ENCODE measurements at regions not wholly inside any gene's neighbourhood (a gene's known extent, or its start where the extent isn't known, plus 50 kb on each side); places are given as distances from the start of the nearest gene placed in this dataset.

- no peak overlapping the region for H2AFZ ChIP-seq (ENCODE audit: low read depth, low read length)
- H3K27ac ChIP-seq (ENCODE audit: insufficient read depth, low read depth, low read length): no peak overlapping the region
- H3K9me3 ChIP-seq (replicated peaks; ENCODE audit: control insufficient read depth, insufficient read depth, low read length): no peaks in the 10 kb centered on the region
- H3K9ac ChIP-seq (replicated peaks; ENCODE audit: extremely low read depth, insufficient read depth, low read length): no peak overlapping the region
- no peak overlapping the region for H3K4me3 ChIP-seq (replicated peaks in 1 of 3; ENCODE audit: insufficient read depth in 1 of 3, low read depth in 1 of 3, low read length in 3 of 3)
- ChIA-PET CTCF (no interaction called here), POLR2A (no interaction called here)
- no peaks in the 10 kb centered on the region for H3K79me2 ChIP-seq (ENCODE audit: control insufficient read depth, insufficient read depth, low read length)
- no peaks in the 10 kb centered on the region for H3K4me1 ChIP-seq (ENCODE audit: control insufficient read depth, extremely low read depth, insufficient read depth, low read length)
- intact Hi-C loops (cut with micrococcal nuclease) (no loop called here), dilution Hi-C loops (cut with MboI; ENCODE audit: extremely low pct_ligation_motif_present, low sequenced_read_pairs) (no loop called here)
- FAIRE-seq: no peak
- no TSS peak for BruUV-seq (replicated peaks)
- no peaks in the 10 kb centered on the region for H3K27me3 ChIP-seq (ENCODE audit: control insufficient read depth in 2 of 2, insufficient read depth in 2 of 2, low read length in 2 of 2)
- H4K20me1 ChIP-seq (replicated peaks; ENCODE audit: control insufficient read depth, extremely low read depth, insufficient read depth, low read length): no peaks in the 10 kb centered on the region
- no peaks in the 10 kb centered on the region for H3K36me3 ChIP-seq (ENCODE audit: control insufficient read depth in 2 of 2, extremely low read depth in 1 of 2, insufficient read depth in 2 of 2, low read length in 2 of 2)
- H3K9me1 ChIP-seq (replicated peaks; ENCODE audit: control insufficient read depth, extremely low read depth, insufficient read depth, low read length): no peaks in the 10 kb centered on the region
- DNase-seq (ENCODE audit: low read depth, low spot score): no peak
- TF ChIP-seq POLR2A (IDR thresholded peaks at IDR 0.05; ENCODE audit: low read depth, low read length): no peak
- TF ChIP-seq, protein P1, sequence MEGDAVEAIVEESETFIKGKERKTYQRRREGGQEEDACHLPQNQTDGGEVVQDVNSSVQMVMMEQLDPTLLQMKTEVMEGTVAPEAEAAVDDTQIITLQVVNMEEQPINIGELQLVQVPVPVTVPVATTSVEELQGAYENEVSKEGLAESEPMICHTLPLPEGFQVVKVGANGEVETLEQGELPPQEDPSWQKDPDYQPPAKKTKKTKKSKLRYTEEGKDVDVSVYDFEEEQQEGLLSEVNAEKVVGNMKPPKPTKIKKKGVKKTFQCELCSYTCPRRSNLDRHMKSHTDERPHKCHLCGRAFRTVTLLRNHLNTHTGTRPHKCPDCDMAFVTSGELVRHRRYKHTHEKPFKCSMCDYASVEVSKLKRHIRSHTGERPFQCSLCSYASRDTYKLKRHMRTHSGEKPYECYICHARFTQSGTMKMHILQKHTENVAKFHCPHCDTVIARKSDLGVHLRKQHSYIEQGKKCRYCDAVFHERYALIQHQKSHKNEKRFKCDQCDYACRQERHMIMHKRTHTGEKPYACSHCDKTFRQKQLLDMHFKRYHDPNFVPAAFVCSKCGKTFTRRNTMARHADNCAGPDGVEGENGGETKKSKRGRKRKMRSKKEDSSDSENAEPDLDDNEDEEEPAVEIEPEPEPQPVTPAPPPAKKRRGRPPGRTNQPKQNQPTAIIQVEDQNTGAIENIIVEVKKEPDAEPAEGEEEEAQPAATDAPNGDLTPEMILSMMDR (IDR thresholded peaks at IDR 0.05; ENCODE audit: extremely low read depth in 1 of 2, insufficient read depth in 1 of 2, low read depth in 1 of 2, low read length in 2 of 2): no peak
- no peak for TF ChIP-seq EZH2 (IDR thresholded peaks at IDR 0.05; ENCODE audit: borderline replicate concordance, low read depth, low read length, severe bottlenecking)
- H3K4me2 ChIP-seq (ENCODE audit: insufficient read depth, low read length): no peak overlapping the region
Measured at GRCh38 chr5:89003563-89004036, 120.6 kb upstream of the MEF2C start.

- Histone ChIP-seq H3K4me2 (ENCODE audit: insufficient read depth, low read length) (no peak overlapping the region), H3K79me2 (ENCODE audit: control insufficient read depth, insufficient read depth, low read length) (no peaks in the 10 kb centered on the region), H3K36me3 (ENCODE audit: control insufficient read depth in 2 of 2, extremely low read depth in 1 of 2, insufficient read depth in 2 of 2, low read length in 2 of 2) (no peaks in the 10 kb centered on the region), H3K9ac (replicated peaks; ENCODE audit: extremely low read depth, insufficient read depth, low read length) (no peak overlapping the region), H3K27ac (ENCODE audit: insufficient read depth, low read depth, low read length) (no peak overlapping the region), H3K27me3 (ENCODE audit: control insufficient read depth in 2 of 2, insufficient read depth in 2 of 2, low read length in 2 of 2) (no peaks in the 10 kb centered on the region), H3K9me3 (replicated peaks; ENCODE audit: control insufficient read depth, insufficient read depth, low read length) (no peaks in the 10 kb centered on the region), H3K4me1 (ENCODE audit: control insufficient read depth, extremely low read depth, insufficient read depth, low read length) (no peaks in the 10 kb centered on the region), H2AFZ (ENCODE audit: low read depth, low read length) (no peak overlapping the region), H3K9me1 (replicated peaks; ENCODE audit: control insufficient read depth, extremely low read depth, insufficient read depth, low read length) (no peaks in the 10 kb centered on the region), H4K20me1 (replicated peaks; ENCODE audit: control insufficient read depth, extremely low read depth, insufficient read depth, low read length) (no peaks in the 10 kb centered on the region), H3K4me3 (replicated peaks in 1 of 3; ENCODE audit: insufficient read depth in 1 of 3, low read depth in 1 of 3, low read length in 3 of 3) (no peak overlapping the region)
- POLR2A ChIA-PET: no interaction called here
- BruUV-seq (replicated peaks): no TSS peak
- intact Hi-C loops (cut with micrococcal nuclease) (no loop called here), dilution Hi-C loops (cut with MboI; ENCODE audit: extremely low pct_ligation_motif_present, low sequenced_read_pairs) (no loop called here)
- no peak for DNase-seq (ENCODE audit: low read depth, low spot score)
- CTCF ChIA-PET: no interaction called here
- no peak for TF ChIP-seq EZH2 (IDR thresholded peaks at IDR 0.05; ENCODE audit: borderline replicate concordance, low read depth, low read length, severe bottlenecking)
- no peak for TF ChIP-seq FOS (IDR thresholded peaks at IDR 0.05; ENCODE audit: borderline replicate concordance, insufficient read depth, low read length)
- no peak for TF ChIP-seq MYC (IDR thresholded peaks at IDR 0.05; ENCODE audit: low read depth, low read length)
- TF ChIP-seq, protein P1 (IDR thresholded peaks at IDR 0.05; ENCODE audit: extremely low read depth in 1 of 2, insufficient read depth in 1 of 2, low read depth in 1 of 2, low read length in 2 of 2): no peak
- no peak for FAIRE-seq
Measured at GRCh38 chr5:88999853-89000252, 116.9 kb upstream of the MEF2C start.

Measured in endothelial cell of umbilical vein (primary cell).